SK-N-MC (cell line): ENCODE measurements at regions not wholly inside any gene's neighbourhood (a gene's known extent, or its start where the extent isn't known, plus 50 kb on each side); places are given as distances from the start of the nearest gene placed in this dataset.
"Not testable (repeated sequence)": the region's sequence is repeated elsewhere in the genome, so short reads cannot be mapped to it uniquely, and the experiment has no call there.

Experiments used
- EZH2 ChIP-seq: fragments of 200-600 bp; sonication (generic); IDR thresholded peaks from one replicate; pipeline ENCODE4 v1.6.1; 2017; ENCODE audit warnings: antibody characterized with exemption
- FOXP2 ChIP-seq: optimal IDR thresholded peaks from 2 replicates; pipeline ENCODE3; 2011; ENCODE audit warnings: mild to moderate bottlenecking, moderate library complexity; ENCODE audit not compliant: insufficient read depth; ENCODE audit errors: extremely low read length, control extremely low read depth
- POLR2AphosphoS5 ChIP-seq: IDR thresholded peaks from 2 replicates; pipeline ENCODE4 v1.6.1; 2012; ENCODE audit warnings: mild to moderate bottlenecking, low read depth, low read length, borderline replicate concordance

DNA sequence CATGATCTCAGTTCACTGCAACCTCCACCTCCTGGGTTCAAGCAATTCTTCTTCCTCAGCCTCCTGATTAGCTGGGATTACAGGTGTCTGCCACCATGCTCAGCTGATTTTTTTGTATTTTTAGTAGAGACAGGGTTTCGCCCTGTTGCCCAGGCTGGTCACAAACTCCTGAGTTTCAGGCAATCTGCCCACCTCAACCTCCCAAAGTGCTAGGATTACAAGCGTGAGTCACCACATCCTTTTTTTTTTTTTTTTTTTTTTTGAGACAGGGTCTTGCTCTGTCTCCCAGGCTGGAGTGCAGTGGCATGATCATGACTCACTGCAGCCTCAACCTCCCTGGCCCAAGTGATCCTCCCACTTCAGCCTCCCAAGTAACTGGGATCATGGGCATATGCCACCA lies 298.9 kb downstream of the SPRY1 start:
- TF ChIP-seq EZH2, POLR2AphosphoS5, FOXP2: not testable (repeated sequence)
